Left renal pelvis (tissue), 4 donors: ENCODE measurements at regions not wholly inside any gene's neighbourhood (a gene's known extent, or its start where the extent isn't known, plus 50 kb on each side); places are given as distances from the start of the nearest gene placed in this dataset.

ENCODE experiments used
- DNase-seq, 4 donors: peaks; one replicate each; pipeline ENCODE4 v3.0.0-alpha.2; 2013; ENCODE audit warnings: low read depth in 4 of 4, low spot score in 3 of 4

DNA sequence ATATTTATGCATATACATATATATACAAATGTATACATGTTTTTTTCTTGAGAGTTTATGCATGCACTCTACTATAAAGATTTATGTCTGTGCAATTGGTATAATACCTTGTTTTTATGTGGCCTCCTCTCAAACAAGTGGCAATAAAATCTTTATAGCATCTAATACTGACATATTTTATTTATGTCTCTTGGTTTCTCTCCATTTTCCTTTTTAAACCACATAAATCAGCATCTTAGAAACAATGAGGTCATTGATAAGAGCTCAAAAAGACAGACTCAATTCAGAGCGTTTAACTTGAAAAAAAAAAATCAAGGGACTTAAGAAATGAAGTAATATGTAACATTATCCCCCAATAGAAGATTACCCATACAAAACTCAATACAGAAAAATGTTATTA, 1442.2 kb upstream of the ALCAM start:
- no peak for DNase-seq

DNA sequence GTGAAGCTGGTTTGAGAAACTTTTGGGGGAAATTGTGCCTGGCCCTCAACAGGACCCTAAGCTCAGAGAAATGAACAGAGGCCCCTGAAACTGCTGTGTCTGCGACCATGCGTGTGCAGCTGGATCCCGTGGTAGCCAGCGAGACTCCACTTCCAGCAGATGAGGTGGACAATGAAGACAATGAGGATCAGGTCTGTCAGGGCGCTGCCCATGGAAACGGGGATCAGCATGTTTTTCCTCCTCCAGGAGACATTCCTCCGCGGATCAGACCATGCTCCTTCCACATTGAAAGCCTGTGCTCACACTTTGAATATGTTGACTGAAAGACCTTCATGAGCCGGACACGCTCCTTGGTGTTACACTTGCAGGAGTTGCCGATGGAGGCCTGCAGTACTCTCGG, 1439.8 kb upstream of the ALCAM start:
- DNase-seq: no peak

DNA sequence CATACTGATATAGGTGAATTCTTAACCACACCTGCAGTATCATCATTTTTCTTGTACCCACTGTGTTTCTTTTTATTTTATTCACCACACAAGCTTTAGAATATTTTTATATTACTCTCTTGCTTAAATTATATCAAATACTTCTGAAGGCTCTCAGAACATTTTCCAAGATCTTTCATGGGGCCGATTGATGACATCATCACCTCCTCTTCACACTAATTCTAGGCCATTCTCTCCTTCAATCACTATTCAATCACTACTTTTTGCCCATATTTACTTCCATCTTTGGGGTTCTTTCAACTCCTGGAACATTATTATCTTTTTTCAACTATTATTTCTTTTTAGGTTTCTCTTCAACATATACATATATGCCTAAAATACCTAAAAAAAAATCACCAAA, 1438.8 kb upstream of the ALCAM start:
- no peak for DNase-seq

DNA sequence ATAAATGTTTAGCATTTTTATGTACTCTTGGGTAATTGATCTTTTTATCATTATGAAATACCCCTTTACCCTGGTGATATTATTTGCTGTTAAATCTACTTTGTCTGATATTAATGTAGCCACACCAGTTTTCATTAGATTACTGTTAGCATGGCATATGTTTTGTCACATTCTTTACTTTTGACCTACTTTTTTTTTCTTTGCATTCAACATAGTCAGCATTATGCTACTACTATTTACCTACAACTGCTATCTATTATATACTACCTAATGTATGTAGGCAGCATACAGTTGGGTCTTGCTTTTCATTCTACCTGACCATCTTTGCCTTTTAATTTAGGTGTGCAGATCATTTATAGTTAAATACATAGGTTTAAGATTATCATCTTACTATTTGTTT, 1429.6 kb upstream of the ALCAM start:
- no peak for DNase-seq

GRCh38 chr3:103947062-103947461, 1419.6 kb upstream of the ALCAM start:
- no peak for DNase-seq

GRCh38 chr3:103949693-103950092, 1417.0 kb upstream of the ALCAM start:
- no peak for DNase-seq

- no peak for DNase-seq
Measured at GRCh38 chr3:103950676-103951075, 1416.0 kb upstream of the ALCAM start.

DNA sequence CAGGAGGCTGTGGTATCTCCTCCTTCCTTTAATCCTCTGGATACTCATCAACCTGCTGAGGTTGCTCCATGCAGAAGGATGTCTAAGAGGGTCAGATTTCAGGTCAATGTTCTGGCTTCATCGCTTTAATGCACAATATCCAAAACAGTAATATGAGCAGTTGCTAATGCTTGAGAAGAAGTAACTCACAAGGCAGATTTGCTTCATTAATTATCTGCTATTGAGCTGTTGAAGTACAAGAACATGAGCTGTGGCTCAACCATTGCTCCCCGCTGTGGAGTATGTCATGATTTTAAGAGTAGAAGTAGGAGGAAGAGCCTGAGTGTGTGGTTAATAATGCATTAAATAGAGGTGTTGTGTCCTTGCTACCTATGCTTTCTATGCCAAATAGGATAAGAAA, 1412.9 kb upstream of the ALCAM start:
- DNase-seq: peak in 2 of 4 donors; percentile 14 to 15

DNA sequence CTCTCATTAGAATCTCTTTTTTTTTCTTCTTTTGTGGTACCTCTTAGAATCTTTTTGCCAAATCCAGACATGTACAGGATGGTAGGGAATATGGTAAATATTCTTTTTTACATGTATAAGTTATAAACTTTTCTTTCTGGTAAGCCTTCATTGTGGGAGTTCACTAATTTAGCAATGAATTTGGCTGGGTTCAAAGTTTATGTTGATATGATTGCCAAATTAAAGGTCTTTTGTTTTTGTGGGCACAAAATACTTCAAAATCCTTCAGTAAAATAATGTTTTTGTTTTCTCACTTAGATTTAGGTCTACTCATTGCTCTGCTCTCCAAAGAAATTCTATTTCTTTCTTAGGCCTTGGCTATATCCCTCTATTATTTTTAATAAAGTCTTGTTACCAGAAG, 1405.9 kb upstream of the ALCAM start:
- no peak for DNase-seq

GRCh38 chr3:103963599-103963998, 1403.1 kb upstream of the ALCAM start:
- DNase-seq: no peak

DNA sequence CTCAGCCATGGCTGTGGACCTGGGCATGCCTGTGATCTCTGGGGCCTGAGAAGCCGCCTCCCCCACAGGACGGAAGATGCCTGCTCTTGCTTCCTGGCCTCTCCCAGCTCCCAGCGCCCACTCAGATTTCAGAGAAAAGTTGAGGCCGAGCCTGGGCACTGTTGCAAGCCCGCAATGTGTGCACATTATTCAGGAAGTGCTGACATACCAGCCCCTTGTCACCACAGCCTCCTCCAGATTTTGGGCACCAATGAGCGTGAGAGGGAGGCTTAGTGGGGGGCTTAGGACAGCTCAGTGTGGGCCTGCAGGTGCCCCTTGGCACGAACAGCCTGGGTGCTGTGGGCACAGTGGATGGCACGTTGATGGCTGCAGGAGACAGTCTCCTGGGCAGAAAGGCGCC, 1400.9 kb upstream of the ALCAM start:
- DNase-seq: no peak

DNA sequence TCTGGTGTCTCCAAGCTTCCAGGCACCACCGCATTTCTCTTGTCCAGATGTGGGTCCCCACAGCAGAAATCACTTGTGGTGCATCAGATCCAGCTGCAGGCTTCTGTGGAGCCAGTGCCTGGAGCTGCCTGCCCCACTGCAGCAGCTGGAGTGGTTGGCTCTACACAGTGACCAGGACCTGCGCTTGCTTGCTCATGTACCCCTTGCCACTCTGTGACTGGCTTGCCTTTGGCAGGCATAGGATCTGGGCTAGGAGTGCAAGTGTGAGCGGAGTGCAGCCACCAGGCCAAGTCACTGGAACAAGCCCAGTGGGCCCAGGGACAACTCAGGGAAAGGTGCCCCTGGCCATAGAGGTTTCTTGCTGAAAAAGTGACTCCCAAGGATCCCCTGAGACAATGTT, 1400.0 kb upstream of the ALCAM start:
- no peak for DNase-seq

GRCh38 chr3:103968131-103968530, 1398.6 kb upstream of the ALCAM start:
- no peak for DNase-seq

- no peak for DNase-seq
Measured at GRCh38 chr3:103968751-103969150, 1398.0 kb upstream of the ALCAM start.

DNA sequence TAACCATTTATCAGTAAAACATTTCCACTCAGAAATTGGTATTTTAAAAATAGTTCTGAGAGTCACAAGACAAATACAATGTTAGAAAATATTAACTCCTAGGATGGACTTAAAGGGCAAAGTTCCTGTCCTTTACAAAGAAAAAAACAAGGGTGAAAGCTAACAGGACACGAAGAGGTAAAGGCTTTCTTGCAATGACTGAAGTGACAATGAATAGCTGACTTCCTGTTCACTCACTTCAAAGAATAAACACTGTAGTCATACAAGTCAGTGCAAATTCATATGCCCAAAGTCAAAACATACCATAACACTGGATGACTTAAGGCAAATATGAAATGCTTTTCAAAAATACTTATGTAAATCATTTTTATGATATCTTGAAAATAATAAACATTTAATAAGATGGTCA, 1389.8 kb upstream of the ALCAM start:
- DNase-seq: no peak

DNA sequence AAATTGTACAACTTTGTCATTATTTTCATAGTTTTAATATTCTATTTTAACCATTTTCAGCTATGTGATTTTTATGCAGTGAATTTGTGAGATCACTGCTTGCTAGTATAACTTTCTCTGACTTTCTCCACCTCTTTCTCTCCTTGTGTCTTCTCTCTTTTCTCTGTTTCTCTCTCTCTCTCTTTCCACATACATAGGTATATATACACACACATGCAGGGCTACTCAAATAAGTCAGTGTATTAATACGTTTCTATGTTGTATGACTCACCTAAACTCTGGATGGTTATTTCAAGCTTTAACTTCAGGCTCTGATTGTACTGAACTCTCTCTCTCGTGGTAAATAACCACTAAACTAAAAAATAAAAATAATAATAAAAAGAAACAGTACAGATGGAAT, 1389.3 kb upstream of the ALCAM start:
- DNase-seq: no peak

DNA sequence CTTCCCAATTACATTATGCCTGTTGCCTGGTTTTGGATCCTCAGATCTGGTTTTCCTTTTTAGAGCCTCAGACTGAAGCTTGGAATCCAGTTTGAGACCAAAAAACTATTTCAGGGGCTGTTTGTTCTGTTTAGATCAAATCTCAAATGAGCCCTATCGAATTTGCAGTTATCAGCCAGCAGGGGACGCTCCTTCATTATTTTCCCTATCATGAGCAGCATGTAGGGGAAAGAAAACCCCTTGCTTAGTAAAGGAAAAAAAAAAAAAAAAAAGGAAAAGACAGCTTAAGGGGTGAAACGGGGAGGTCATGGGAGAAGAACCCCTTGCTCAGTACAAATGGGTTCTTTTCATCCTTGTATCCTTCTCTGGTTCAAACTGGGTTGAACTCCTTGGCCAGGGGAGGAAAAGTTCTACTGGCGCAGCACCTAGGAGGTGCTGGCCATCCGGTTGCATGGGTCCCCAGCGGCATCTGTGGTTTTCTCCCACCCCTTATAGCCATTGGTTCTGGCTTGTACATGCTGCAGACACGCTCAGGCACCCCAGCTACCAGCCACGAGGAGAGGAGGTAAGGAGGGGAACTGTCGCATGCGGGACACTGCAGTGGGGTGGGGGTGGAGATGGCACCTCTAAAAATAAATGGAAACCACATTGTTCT, 1375.1 kb upstream of the ALCAM start:
- no peak for DNase-seq

DNA sequence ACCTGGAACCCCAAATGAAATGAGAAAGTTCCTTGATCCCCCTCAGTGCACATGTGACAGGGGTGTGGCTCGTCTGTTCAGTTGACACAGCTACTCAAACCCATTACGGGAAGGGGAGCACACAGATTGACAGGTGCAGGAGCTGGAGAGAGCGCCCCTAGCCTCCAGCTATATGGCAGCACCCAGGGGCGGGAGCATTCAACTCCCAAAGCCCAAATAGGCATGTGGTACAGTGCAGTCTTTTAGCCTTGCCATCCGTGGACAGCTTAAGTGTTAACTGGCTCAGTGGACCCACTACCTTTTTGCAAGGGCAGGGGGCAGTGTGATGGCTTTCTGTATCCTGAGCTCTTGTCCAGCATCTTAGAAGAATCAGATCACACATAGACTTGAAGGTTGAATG, 1374.2 kb upstream of the ALCAM start:
- no peak for DNase-seq

DNA sequence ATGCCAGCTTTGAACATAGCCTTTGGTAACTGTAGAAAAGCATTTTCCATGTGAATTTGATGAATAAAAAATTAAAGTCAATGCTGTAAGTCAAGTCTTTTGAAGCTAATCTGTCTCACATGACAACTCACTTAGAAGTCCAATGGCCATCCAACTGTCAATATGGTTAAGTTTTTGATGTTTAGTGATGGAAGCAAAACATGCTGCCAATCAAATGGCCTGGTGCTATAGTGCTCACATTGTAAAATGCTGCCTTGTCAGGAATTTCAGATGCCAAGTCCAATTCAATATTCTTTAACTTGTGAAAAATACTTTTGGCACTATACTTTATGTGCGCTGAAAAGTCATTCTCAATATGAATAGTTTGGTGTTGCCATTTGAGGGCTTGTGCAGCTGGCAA, 1361.8 kb upstream of the ALCAM start:
- DNase-seq: no peak

GRCh38 chr3:104005815-104006214, 1360.9 kb upstream of the ALCAM start:
- no peak for DNase-seq

DNA sequence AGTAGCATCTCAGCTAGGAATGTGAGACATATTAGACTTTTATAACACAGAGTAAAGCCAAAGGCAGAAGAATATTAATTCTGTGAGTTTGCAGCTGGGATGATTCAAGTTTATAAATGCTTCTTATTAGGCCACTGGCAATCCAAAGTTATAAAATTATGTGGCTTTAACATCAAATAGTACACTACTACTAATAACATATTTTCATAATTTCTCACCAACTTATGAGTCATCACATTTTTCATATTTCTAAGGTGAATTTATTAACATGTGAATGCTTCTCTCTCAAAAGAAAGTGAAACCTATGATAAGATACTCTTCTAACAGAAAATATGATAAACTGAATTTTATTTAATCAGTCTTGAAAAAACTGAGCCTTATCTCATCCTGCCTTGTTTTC, 1348.2 kb upstream of the ALCAM start:
- no peak for DNase-seq

DNA sequence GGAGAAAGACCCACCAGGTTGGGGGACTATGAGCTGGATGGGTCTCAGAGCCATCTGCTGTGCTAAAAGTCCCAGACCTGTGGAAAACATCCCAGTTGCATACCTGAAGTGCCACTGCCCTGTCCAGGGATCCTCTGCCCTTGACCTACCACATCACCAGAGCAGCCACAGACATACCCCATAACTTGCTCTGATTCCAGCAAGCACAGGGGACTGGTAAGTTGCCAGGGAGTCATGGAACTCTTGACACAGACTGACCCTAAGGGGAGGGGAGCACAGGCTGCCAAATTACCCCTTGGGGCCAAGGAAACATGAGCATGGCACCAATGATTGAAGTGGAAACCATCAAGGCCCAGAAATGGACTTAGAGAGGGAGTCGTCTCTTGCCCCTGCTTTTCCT, 1335.1 kb upstream of the ALCAM start:
- DNase-seq: no peak

DNA sequence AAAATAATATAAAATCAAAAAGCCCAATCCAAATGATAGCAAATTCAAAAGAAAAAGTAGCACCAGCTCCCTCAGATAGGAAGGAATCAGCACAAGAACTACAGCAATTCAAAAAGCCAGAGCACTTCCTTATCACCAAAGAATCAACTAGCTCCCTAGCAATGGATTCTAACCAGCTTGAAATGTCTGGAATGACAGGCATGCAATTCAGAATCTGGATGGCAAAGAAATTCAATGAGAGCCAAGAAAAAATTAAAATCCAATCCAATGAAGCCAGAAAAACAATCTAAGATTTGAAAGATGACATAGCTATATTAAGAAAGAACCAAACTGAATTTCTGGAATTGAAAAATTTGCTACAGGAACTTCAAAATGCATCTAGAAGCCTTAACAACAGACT, 1334.4 kb upstream of the ALCAM start:
- DNase-seq: no peak
